TTC549 (cell line): ENCODE measurements at regions not wholly inside any gene's neighbourhood (a gene's known extent, or its start where the extent isn't known, plus 50 kb on each side); places are given as distances from the start of the nearest gene placed in this dataset.

Experiments used
- FAIRE-seq: peaks from 2 replicates; lab custom pipeline; 2012; peaks lifted over from hg19 to GRCh38; lab: Jason Lieb, UNC

DNA sequence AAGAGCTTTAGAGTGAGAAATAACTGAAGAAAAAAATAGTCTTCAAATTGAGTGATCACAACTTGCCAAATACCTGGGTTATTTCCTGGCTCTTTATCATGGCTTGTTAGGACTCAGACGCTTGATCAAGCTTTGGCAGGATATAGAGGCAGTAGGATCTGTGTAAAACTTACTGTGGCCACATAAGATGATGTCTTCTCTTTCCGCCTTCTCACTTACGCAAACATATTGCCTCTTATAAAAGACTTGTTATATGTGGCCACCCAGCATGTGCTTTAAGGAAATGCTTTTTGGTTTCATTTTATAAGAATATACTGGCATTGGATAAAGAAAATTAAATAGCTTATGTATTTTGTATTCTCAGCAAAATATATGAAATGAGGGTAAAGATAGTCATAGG lies 101.8 kb upstream of the AKIRIN2 start:
- FAIRE-seq: no peak

DNA sequence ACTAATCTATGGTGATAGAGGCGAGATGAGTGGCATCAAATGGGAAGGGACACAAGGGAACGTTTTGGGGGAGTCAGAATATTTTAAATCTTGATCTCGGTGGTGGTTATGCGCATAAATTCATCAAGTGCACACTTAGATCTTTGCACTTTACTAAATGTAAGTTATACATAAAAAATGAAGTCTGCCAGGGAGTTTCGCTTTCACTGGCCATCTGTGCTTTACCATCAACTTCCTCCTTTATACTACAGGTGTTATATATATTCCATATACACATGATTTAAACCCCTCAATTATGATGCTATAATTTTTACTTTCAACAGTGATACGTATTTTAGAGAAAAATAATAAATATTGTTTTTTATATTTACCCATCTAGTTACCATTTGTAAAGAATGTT lies 97.6 kb upstream of the AKIRIN2 start:
- FAIRE-seq: no peak

DNA sequence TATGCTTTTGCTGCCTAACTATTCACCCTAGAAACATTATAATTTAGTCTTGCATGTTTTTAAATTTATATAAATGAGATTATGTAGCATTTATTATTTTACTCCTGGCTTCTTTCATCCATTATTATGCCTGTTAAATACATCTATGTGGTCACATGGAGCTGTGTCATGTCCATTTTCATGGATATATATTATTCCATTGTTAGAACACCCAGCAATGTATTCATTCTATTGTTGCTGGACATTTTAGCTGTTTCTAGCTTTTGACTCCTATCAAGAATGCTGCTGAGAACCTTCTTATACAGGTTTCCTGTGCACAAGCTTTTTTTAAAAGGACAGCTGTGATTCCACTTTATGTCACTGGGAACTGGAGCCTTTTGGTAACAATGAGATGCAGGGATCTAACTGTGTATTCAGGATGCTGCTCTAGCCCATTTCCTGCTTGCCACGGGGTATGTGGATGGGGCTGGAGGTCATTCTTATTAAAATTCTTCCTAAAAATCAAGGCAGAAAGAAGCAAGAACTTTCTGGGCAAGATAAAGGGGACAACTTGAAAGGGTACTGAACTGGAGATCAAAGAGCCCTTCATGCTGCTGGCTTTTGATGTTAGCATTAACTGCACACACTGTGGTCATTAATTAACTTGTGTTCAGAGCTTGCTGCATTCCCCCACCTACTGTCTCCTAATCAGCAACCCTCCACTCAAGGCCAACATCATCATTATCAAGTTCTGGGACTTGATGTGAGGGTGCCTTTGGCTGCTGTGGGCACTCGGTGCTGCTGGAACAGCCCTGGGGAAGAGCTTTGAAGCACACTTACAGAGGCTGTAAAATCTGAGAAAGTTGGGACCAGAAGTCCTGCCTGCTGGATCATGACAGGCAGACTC lies 96.6 kb upstream of the AKIRIN2 start:
- FAIRE-seq: no peak

DNA sequence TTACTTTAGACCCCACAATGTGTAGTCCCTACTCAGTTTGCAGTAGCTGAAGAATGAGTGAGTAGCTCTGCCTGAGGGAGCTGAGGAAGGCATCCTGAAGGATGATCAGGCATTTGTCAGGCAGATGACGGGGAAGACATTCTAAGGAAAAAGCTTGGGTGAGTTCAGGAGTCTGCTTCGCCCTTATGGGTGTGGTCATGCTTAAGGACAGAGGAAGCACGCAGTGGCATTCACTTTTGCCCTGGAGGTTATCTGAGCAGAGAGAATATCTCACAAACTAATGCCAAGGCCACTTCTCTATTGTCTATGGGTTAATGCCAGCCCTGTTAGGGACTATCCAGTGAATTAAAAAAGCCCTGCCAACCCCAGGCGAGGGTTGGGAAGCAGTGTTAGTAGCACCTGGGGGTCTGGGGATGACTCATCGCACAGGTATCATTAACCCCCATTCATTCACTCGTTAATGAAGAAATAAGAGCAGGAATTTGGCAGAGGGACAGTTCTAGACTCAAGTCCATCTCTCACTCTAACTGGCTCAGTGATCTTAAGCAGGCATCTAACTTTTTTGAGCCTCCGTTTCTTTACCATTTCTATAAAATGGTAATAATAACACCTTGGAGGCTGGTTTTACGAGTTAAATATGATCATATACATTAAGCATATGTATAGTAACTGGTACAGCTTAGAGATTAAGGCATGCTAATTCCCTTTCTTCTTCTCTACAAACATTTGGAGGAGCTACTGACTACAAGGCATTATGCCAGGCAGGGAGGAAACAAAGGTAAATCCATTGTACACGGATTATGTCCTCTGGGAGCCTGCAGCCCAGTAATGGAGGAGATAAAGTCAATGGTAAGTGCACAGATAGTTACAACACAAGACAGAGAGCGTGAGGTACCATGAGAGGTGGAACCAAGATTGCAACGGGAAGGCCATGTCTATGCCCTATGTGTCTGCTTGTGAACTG lies 93.2 kb upstream of the AKIRIN2 start:
- FAIRE-seq: no peak

DNA sequence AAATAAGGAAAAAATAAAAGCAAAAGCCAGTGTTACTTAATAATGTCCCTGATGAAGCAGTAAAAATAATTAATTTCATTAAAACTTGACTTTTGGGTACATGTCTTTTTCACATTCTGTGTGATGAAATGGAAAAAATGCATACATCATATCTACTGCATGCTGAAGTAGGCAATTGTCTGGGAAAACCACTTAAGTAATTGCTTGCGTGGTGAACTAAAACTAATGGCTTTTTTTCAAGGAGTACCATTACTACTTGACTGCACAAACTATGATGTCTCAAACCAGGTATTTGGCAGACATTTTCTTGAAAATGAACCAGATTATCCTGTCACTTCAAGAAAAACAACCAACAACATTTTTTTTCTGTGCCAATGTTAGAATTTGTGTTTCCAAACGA lies 91.3 kb upstream of the AKIRIN2 start:
- no peak for FAIRE-seq

DNA sequence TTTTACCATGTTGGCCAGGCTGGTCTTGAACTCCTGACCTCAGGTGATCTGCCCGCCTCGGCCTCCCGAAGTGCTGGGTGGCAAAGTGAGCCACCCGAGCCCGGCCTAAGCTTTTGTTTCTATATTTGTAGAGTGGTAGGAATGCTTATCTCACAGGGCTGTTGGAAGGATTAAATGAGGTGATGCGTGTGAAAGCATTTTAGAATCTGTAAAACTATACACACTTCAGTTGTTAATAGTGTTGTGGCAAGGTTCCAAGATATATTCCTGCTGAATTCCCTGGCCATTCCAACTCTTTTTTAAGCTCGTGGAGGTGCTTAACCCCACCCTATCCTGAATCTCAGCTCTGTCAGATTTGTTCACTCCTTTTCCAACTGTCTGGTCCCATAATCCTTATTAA lies 89.9 kb upstream of the AKIRIN2 start:
- no peak for FAIRE-seq

DNA sequence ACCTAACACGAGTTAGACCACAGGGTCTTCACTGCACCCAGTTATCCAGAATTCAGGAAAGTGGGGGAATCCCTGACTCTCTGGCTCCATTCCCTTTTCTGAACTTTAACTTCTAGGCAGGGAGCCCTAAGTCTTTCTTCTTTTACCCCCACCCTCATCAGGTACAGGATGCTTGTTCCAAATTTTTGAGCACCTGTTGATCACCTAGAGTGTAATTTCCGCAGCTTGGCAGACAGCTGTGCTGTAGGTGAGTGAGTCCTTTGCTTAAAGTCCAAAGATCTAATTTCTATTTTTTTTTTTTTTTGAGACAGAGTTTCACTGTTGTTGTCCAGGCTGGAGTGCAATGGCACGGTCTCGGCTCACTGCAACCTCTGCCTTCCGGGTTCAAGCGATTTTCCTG lies 89.5 kb upstream of the AKIRIN2 start:
- FAIRE-seq: no peak

DNA sequence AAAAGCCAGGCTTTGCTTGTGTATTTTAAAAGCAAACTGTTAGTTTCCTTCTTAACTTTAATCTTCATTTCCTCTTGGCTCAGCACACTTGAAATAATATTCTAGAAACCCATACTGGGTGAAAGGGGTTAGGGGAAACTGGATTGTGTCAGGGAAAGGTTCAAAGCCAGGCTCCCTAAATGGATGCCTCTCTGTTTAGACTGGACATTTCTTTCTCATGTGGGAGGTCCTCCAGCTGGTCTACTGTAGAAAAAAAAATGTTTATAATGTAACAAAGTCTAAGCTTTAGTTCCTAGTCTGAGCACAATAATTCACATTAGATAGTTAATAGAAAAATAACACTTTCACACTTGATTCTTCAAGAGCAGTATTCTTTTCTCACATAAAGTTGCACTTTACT lies 89.0 kb upstream of the AKIRIN2 start:
- no peak for FAIRE-seq

DNA sequence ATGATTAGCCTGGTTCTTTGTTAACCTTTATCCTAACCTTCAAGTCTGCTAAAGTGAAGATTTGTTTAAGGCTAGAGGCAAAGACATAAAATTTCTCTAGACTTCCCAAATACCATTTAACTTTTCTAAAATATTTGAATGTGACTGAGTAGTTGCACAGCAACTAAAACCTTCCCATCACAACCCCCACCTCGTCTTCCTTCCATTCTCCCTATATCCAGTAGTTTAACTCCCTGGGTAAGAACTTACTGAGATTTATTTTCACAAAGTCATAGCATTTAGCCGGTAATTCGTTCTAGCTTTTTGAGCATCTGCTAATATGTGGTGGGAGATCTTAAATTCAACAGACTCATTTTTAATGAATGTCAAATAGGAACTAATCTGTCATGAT lies 87.9 kb upstream of the AKIRIN2 start:
- FAIRE-seq: no peak

DNA sequence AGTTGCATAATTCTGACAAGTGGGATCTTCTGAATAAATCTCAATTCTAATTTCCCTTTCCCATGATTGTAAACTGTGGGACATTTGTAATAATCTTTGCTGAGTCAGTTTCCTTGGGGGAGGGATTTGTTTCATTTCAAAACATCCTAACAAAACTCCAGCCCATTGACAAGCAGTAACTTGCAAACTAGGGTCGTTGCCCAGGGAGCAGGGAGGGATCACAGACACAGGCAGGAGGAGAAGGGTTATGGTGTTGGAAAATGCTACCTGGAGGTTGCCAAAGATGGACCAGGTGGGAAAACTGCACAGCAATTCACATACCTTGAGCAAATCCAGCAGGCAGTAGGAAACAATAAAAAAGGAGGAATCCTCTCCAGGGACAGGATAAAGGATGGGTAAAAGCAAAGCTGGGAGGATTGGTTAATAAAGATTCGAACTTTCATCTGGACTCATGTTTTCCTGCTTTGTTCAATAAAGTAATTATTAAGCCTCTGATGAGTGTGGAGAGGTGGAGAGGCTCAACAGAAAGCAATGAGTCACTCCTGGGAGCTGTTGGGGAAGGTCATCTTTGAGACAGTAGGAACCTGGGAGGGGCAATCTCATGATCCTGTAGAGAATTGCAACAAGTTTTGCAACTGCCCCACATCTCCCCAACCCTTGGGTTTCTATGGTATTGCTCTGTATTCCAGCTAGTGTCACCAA lies 87.3 kb upstream of the AKIRIN2 start:
- no peak for FAIRE-seq

DNA sequence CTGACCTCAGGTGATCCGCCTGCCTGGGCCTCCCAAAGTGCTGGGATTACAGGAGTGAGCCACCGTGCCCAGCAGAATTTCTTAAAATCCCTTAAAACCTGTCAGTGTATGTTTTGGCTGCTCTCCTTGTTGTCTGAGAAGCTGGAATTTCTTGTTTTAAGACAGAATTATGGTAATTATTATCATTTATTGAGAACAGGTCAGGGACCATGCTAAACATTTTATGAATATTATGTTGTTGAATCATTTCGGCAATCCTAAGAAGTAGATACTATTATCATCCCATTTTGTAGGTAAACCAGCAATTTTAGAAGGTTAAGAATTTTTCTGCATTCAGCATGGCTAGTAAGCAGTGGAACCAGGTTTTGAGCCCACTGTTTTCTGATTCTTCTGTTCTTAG lies 86.1 kb upstream of the AKIRIN2 start:
- FAIRE-seq: no peak

DNA sequence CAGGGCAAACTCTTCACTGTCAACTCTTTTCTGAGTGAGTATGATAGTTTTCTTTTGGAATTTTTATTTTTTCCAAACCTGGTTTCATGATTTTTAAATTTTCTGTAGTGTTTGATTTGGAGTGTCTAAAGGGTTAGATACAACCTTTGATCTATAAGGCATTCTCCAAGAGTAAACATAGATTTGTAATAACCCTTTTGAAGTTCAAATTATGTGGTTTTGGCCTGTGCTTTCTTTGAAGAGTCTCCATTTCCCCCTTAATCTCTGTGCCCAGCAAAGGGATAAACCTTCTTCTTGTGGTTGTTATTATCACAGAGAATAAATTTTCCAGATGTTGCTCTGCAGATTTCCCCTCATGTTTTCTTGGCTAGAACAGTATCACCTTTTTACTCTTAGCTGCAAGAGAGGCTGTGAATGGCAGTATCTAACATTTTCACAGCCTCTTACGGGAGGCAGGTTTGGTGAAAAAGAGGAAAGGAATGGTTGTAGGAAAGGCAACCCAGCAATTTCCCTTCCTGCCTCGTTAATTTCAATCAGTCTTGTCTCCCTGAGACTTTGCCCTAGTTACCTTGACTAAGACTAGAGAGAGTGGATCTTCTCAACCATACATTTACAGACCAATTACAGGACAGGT lies 83.3 kb upstream of the AKIRIN2 start:
- no peak for FAIRE-seq

DNA sequence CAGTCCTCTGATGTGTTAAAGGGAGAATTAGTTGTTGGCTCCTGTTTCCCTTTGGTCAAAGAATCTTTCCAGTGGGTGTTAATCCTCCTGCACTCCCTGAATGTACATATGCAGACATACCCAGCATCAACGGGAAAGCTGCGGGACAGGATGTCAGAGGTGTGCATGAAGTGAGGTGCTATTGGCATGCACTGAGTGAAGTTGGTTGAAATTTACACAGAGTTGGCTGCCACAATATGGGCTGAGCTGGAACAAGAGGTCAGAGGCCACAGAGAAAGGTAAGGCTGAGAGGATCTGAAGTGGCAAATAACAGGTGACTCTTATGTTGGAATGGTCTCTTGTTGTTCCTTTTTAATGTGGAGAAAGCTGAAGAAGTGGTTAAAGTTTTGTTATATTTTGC lies 82.7 kb upstream of the AKIRIN2 start:
- no peak for FAIRE-seq

DNA sequence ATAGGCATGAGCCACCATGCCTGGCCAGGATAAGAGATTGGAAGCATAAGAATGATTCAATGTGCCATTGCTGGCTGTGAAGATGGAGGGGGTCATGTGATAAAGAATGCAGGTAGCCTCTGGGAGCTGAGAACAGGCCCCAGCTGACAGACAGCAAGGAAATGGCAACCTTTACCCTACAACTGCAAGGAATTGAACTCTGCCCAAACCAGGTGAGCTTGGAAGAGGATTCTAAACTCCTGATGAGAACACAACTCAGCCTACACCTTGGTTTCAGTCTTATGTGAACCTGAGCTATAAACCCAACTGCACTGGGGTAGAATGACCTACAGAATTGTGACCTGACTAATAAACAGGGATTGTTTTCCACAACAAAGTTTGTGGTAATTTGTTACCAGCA lies 82.0 kb upstream of the AKIRIN2 start:
- no peak for FAIRE-seq

DNA sequence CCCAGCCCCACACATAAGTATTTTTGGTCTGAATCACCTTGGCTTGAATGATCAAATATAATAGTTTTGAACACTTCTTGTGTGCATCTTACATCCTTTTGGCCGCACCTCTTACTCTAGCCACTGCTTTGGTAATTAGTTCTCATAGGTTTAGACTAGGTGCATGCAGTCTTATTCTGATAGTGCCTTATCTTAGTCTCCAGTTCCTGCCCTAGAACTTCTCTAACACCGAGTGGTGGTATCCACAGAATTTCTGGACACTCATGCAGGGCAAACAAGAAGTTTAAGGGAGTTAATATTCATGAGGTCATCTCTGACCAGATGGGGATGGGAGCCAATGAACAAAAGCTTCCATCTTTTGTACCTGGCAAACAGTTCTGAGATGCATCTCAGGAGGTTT lies 77.5 kb upstream of the AKIRIN2 start:
- FAIRE-seq: no peak

DNA sequence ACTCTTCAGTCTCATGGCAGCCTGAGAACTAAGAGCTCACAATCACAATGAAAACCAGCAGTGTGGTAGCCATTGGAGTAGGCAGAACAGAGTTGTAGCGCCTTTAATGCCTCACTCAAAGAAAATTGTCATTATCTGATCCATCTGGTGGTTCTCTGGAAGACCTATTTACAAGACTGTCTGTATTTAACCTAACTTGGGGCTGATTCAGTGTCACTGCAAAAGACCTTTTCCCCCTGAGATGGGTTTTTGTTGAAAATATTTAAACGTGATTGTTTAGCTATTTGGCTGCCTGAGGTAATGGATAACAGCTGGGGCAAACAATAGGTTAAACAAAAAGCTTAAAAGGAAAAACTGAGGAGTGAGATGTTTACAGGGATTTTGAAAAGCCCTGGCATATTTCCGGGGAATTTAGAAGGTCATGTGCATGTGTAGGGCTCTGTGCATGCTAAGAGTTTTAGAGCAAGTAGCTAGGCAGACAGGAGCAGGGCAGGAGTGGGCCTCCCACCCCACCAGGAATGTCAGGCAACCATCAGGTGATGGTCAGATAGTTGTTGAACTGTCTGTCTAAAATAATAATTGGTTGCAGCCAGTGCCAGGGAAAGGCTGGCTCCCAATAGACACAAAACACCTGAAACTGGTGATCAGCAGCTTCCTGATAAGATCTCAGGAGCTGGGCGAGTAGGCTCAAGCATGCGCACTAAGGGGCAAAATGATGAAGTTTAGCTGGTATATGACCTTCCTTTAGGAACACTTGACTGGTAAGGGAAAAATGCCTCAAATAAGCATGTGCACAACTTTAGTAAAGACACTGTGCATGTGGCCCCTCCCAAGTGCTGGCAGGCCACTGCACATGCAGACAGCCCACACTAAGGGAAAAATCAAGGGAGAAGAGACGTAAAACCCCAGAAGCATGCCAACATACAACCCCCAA lies 70.8 kb upstream of the AKIRIN2 start:
- no peak for FAIRE-seq

DNA sequence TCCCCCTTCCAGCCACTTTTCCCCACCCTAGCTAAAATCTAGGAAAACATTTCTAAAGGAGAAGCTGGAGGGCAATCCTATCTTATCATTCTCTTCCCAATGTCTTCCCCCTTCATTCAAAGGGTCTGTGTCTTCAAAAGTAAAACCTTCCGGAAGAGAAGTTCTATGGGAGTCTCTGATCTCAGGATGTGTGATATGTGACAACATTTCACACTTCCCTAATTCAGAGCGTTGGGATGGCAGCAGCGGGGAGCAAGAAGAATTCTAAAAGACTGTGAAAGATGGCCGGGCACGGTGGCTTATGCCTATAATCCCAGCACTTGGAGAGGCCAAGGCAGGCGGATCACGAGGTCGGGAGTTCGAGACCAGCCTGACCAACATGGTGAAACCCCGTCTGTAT lies 65.4 kb upstream of the AKIRIN2 start:
- FAIRE-seq: no peak

DNA sequence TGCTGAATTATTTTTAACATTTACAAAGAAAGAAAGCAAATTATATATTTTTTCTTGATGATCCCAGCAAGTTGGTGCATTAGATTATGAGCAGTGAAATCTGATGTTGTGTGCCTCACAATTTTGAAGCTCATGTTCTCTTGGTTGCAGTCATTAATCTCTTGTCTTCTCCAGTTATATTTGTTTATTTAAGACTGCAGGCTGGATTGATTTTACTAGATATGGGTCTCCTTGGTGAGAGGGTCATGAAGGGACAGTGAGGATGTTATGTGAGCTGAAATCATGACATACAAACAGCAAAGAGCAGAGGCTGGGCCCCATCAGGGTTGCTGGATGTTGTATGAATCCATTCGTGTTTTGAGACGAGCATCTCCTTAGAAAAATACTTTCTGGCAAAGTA lies 64.2 kb upstream of the AKIRIN2 start:
- FAIRE-seq: no peak

DNA sequence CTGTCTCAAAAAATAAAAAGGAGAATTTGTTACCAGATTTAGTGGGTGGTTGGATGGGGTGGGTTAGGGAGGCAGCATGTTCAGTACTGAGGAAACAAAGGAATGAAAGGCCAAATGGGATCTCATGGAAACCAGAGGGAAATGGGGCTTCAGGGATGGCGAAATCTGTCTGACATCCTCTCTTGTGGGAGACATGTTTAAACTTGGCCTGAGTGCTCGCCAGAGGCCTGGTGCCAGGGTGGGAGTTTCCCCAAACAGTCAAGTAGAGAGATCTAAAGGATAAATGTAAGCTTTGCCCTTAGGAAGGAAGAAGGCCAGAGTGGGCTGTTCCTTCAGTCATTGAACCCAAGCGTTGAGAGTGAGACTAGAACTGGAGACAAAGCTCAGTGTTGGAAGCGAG lies 61.9 kb upstream of the AKIRIN2 start:
- FAIRE-seq: no peak

DNA sequence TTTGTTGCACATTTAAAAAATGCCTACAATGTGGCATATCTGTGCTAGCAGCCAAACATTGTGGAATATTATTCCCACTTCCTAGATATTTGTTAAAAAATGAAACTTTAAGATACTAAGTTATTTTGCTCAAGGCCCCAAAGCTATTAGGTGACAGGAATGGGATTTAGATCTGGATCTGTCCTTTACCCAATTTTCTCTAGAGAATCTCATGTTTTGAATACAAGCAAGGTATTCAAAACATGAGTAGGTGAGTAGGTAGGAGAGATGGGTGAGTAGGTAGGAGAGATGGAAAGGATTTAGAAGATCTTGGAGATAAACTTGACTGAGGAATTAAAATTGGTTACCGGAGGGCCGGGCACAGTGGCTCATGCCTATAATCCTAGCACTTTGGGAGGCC lies 61.2 kb upstream of the AKIRIN2 start:
- no peak for FAIRE-seq

DNA sequence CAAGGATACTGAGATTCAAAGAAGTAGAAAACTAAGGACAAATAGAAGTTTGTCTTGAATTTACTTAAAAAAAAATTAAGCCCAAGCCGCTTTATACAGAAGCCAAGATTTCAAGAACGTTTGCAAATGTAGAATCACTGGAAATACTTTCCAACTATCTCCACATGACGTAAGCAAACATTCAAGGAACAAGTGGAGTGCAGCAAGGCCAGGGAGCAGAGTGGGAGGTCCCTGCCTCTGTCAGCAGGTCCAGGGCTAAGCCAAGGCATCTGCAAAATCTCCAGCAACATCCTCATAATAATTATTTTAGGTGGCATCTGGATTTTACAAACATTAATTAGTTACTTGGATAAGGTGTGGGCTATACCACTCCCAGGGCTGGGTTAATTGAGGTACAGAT lies 60.1 kb upstream of the AKIRIN2 start:
- no peak for FAIRE-seq
